MM.1S (cell line): ENCODE measurements at regions not wholly inside any gene's neighbourhood (a gene's known extent, or its start where the extent isn't known, plus 50 kb on each side); places are given as distances from the start of the nearest gene placed in this dataset.

ENCODE experiments used
- DNase-seq: peaks from one replicate; pipeline ENCODE4 v3.0.0-alpha.2; 2015
- H2AFZ ChIP-seq: fragments of 300-600 bp; sonication (generic); 2 replicates; pipeline ENCODE4 v1.6.0; 2016; ENCODE audit warnings: antibody characterized with exemption, low read length
- H3F3A ChIP-seq: fragments of 300-600 bp; sonication (generic); 2 replicates; pipeline ENCODE4 v1.6.1; 2016; ENCODE audit warnings: mild to moderate bottlenecking, antibody characterized with exemption, low read length, moderate library complexity, mixed read lengths; ENCODE audit not compliant: insufficient read depth
- H3K27ac ChIP-seq: fragments of 300-600 bp; sonication (generic); 2 replicates; pipeline ENCODE4 v1.5.1; 2016; ENCODE audit warnings: mild to moderate bottlenecking, low read length
- H3K27me3 ChIP-seq: fragments of 300-600 bp; sonication (generic); replicated peaks from 2 replicates; pipeline ENCODE4 v1.6.0; 2016; ENCODE audit warnings: low read length; ENCODE audit not compliant: insufficient read depth
- H3K36me3 ChIP-seq: fragments of 300-600 bp; sonication (generic); replicated peaks from 2 replicates; pipeline ENCODE4 v1.6.1; 2016; ENCODE audit warnings: mild to moderate bottlenecking, low read length, mixed read lengths; ENCODE audit not compliant: insufficient read depth
- H3K4me1 ChIP-seq: fragments of 300-600 bp; sonication (generic); 2 replicates; pipeline ENCODE4 v1.6.1; 2016; ENCODE audit warnings: low read length, mixed read lengths
- H3K4me2 ChIP-seq: fragments of 300-600 bp; sonication (generic); 2 replicates; pipeline ENCODE4 v1.6.0; 2016; ENCODE audit warnings: low read depth, low read length
- H3K4me3 ChIP-seq: fragments of 300-600 bp; sonication (generic); 2 replicates; pipeline ENCODE4 v1.5.1; 2016; ENCODE audit warnings: low read length, mixed read lengths
- H3K79me2 ChIP-seq: fragments of 300-600 bp; sonication (generic); 2 replicates; pipeline ENCODE4 v1.6.1; 2016; ENCODE audit warnings: mixed run types, low read length, mixed read lengths
- H3K9ac ChIP-seq: fragments of 300-600 bp; sonication (generic); 2 replicates; pipeline ENCODE4 v1.6.1; 2016; ENCODE audit warnings: low read length, mixed read lengths
- H3K9me2 ChIP-seq: fragments of 300-600 bp; sonication (generic); replicated peaks from 2 replicates; pipeline ENCODE4 v1.6.1; 2016; ENCODE audit warnings: mild to moderate bottlenecking, low read length, mixed read lengths; ENCODE audit not compliant: insufficient read depth
- H3K9me3 ChIP-seq: fragments of 300-600 bp; sonication (generic); replicated peaks from 2 replicates; pipeline ENCODE4 v1.6.1; 2016; ENCODE audit warnings: mild to moderate bottlenecking, low read length, mixed read lengths; ENCODE audit not compliant: insufficient read depth
- H4K20me1 ChIP-seq: fragments of 300-600 bp; sonication (generic); 2 replicates; pipeline ENCODE4 v1.6.1; 2016; ENCODE audit warnings: mild to moderate bottlenecking, low read length, moderate library complexity, mixed read lengths; ENCODE audit not compliant: insufficient read depth
- EZH2 ChIP-seq: fragments of 300-600 bp; sonication (generic); optimal IDR thresholded peaks from 2 replicates; pipeline ENCODE3; 2017; ENCODE audit warnings: low read depth, mild to moderate bottlenecking, antibody characterized with exemption, low read length, mixed read lengths
- EZH2phosphoT487 ChIP-seq: fragments of 300-600 bp; sonication (generic); IDR thresholded peaks from 2 replicates; pipeline ENCODE4 v1.6.1; 2018; ENCODE audit warnings: antibody characterized with exemption, low read length
- TF ChIP-seq, protein P1 (sequence below): fragments of 300-600 bp; sonication (generic); IDR thresholded peaks from 2 replicates; pipeline ENCODE4 v1.5.1; 2016; ENCODE audit warnings: antibody characterized with exemption, low read length, mixed read lengths

DNA sequence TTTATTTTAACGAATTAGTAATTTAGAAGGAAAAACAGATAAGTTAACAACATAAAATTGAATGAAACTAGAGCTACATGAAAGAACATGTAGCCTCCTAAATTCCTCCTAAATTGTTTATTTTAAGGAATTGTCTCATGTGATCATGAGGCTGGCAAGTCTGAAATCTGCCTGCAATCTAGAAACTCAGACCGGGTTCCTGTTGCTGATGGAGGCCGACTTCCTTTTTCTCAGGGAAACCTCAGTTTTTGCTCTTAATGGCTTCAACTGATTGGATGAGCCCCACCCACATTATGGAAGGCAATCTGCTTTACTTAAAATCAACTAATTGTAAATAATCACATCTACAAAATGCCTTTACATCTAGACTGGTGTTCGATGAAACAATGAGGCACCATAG is 205.0 kb upstream of the ADRA1D start:
- Histone ChIP-seq H3K4me3 (no peak overlapping the region), H3K4me1 (no peaks in the 10 kb centered on the region), H3K36me3 (no peaks in the 10 kb centered on the region), H3K9me3 (no peaks in the 10 kb centered on the region), H2AFZ (no peak overlapping the region), H3K27ac (no peak overlapping the region), H3K4me2 (no peak overlapping the region), H4K20me1 (no peaks in the 10 kb centered on the region), H3K27me3 (no peaks in the 10 kb centered on the region), H3F3A (no peaks in the 10 kb centered on the region), H3K9ac (no peak overlapping the region), H3K9me2 (no peaks in the 10 kb centered on the region), H3K79me2 (no peaks in the 10 kb centered on the region)
- TF ChIP-seq EZH2 (no peak), EZH2phosphoT487 (no peak)
- TF ChIP-seq, protein P1, sequence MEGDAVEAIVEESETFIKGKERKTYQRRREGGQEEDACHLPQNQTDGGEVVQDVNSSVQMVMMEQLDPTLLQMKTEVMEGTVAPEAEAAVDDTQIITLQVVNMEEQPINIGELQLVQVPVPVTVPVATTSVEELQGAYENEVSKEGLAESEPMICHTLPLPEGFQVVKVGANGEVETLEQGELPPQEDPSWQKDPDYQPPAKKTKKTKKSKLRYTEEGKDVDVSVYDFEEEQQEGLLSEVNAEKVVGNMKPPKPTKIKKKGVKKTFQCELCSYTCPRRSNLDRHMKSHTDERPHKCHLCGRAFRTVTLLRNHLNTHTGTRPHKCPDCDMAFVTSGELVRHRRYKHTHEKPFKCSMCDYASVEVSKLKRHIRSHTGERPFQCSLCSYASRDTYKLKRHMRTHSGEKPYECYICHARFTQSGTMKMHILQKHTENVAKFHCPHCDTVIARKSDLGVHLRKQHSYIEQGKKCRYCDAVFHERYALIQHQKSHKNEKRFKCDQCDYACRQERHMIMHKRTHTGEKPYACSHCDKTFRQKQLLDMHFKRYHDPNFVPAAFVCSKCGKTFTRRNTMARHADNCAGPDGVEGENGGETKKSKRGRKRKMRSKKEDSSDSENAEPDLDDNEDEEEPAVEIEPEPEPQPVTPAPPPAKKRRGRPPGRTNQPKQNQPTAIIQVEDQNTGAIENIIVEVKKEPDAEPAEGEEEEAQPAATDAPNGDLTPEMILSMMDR, result no peak
- DNase-seq, result no peak

DNA sequence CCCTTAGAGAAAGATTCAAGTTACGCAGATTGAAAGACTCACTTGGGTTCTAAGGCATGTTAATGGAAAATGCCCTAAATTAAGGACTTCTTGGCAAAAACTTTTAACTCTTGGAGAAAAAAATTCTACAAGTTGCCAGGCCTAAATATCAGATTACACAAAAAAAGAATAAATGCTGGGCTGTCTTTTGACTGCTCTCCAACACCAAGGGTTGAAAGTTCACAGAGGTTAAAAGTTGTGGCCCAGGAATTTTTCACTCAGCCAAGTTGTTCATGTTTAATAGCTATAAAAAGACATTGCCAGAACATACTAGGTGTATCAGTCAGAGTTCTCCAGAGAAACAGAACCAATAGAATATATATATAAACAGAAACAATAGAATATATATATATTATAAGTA is 204.3 kb upstream of the ADRA1D start:
- H3K79me2 ChIP-seq, result no peaks in the 10 kb centered on the region
- H3K9ac ChIP-seq, result no peak overlapping the region
- DNase-seq, result no peak
- TF ChIP-seq, protein P1, result no peak
- no peak for TF ChIP-seq EZH2phosphoT487
- no peak for TF ChIP-seq EZH2
- no peaks in the 10 kb centered on the region for H3K9me3 ChIP-seq
- no peaks in the 10 kb centered on the region for H3F3A ChIP-seq
- no peaks in the 10 kb centered on the region for H3K27me3 ChIP-seq
- H4K20me1 ChIP-seq, result no peaks in the 10 kb centered on the region
- no peak overlapping the region for H3K4me3 ChIP-seq
- H3K9me2 ChIP-seq, result no peaks in the 10 kb centered on the region
- H3K27ac ChIP-seq, result no peak overlapping the region
- H3K4me1 ChIP-seq, result no peaks in the 10 kb centered on the region
- no peaks in the 10 kb centered on the region for H3K36me3 ChIP-seq
- H3K4me2 ChIP-seq, result no peak overlapping the region
- no peak overlapping the region for H2AFZ ChIP-seq

DNA sequence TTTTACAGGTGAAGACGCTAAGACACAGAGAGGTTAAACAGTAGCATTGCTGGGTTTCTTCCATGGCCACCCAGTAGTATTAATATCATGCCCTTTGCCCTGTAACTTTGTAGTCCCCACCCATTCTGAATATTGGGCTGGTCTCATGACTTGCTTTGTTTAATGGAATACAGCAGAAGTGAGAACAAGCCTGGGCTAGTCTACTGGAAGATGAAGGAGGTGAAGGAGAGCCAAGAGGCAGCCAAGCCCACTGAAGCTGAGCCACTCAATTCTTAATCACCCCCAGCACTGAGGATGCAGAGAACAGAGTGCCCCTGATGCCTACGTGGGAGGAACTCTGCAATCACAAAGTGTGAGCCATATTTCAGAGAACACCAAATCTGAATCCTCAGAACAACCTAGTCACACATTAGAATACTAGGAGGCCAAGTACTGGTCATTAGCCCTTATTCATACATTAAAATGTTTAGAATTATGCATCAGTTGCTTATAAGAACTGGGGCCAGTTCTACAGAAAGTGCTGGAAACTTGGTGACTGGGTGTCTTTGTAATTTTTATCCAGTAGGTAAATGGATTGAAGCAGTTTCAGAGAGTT is 202.5 kb upstream of the ADRA1D start:
- no peaks in the 10 kb centered on the region for H3K4me1 ChIP-seq
- H3K27ac ChIP-seq, result no peak overlapping the region
- no peak overlapping the region for H3K4me3 ChIP-seq
- H4K20me1 ChIP-seq, result no peaks in the 10 kb centered on the region
- H3K9me3 ChIP-seq, result no peaks in the 10 kb centered on the region
- H3K4me2 ChIP-seq, result no peak overlapping the region
- no peaks in the 10 kb centered on the region for H3K79me2 ChIP-seq
- H3K27me3 ChIP-seq, result no peaks in the 10 kb centered on the region
- no peaks in the 10 kb centered on the region for H3F3A ChIP-seq
- no peak for DNase-seq
- no peak overlapping the region for H2AFZ ChIP-seq
- H3K36me3 ChIP-seq, result no peaks in the 10 kb centered on the region
- no peak overlapping the region for H3K9ac ChIP-seq
- TF ChIP-seq, protein P1, result no peak
- TF ChIP-seq EZH2 (no peak), EZH2phosphoT487 (no peak)
- no peaks in the 10 kb centered on the region for H3K9me2 ChIP-seq
